Smooth muscle cell (in vitro differentiated cells): ENCODE measurements at regions not wholly inside any gene's neighbourhood (a gene's known extent, or its start where the extent isn't known, plus 50 kb on each side); places are given as distances from the start of the nearest gene placed in this dataset.

ENCODE experiments used
- DNase-seq: peaks from one replicate; lab custom pipeline; 2025; ENCODE audit not compliant: unreplicated experiment; lab: John Stamatoyannopoulos, UW
- H2AFZ ChIP-seq: fragments of 200-600 bp; sonication (generic); 2 replicates; pipeline ENCODE4 v1.6.0; 2016; ENCODE audit warnings: antibody characterized with exemption, low read depth, mild to moderate bottlenecking
- H3F3A ChIP-seq: fragments of 200-600 bp; sonication (generic); 2 replicates; pipeline ENCODE4 v1.6.0; 2017; ENCODE audit warnings: antibody characterized with exemption, low read depth
- H3K27ac ChIP-seq: fragments of 200-600 bp; sonication (generic); 2 replicates; pipeline ENCODE4 v1.5.1; 2016; ENCODE audit warnings: low read depth, mild to moderate bottlenecking
- H3K27me3 ChIP-seq: fragments of 200-600 bp; sonication (generic); 2 replicates; pipeline ENCODE4 v1.6.1; 2016; ENCODE audit warnings: low read depth, mild to moderate bottlenecking
- H3K36me3 ChIP-seq: fragments of 200-600 bp; sonication (generic); 2 replicates; pipeline ENCODE4 v1.5.1; 2016; ENCODE audit warnings: low read depth
- H3K4me1 ChIP-seq: fragments of 200-600 bp; sonication (generic); 2 replicates; pipeline ENCODE4 v1.5.1; 2016; ENCODE audit warnings: low read depth
- H3K4me2 ChIP-seq: fragments of 200-600 bp; sonication (generic); 2 replicates; pipeline ENCODE4 v1.6.0; 2016; ENCODE audit warnings: mild to moderate bottlenecking
- H3K4me3 ChIP-seq: fragments of 200-600 bp; sonication (generic); 2 replicates; pipeline ENCODE4 v1.5.1; 2016; ENCODE audit warnings: mild to moderate bottlenecking
- H3K79me2 ChIP-seq: fragments of 200-600 bp; sonication (generic); 2 replicates; pipeline ENCODE4 v1.6.0; 2016; ENCODE audit warnings: low read depth, mild to moderate bottlenecking
- H3K9ac ChIP-seq: fragments of 200-600 bp; sonication (generic); 2 replicates; pipeline ENCODE4 v1.6.0; 2016; ENCODE audit warnings: low read depth
- H3K9me3 ChIP-seq: fragments of 200-600 bp; sonication (generic); replicated peaks from 2 replicates; pipeline ENCODE4 v1.5.1; 2016; ENCODE audit warnings: low read depth
- H4K20me1 ChIP-seq: fragments of 200-600 bp; sonication (generic); 2 replicates; pipeline ENCODE4 v1.6.0; 2016; ENCODE audit warnings: low read depth
- WGBS: methylation state at CpG from one replicate; pipeline ENCODE4 v1.1.7; 2016; ENCODE audit warnings: low lambda C conversion rate; 5-methylcytosine and 5-hydroxymethylcytosine counted together
- TF ChIP-seq, protein P1 (sequence below): fragments of 200-600 bp; sonication (generic); IDR thresholded peaks from 2 replicates; pipeline ENCODE4 v1.5.1; 2017; ENCODE audit warnings: borderline replicate concordance, mild to moderate bottlenecking, antibody characterized with exemption; ENCODE audit not compliant: insufficient read depth, poor library complexity, severe bottlenecking

DNA sequence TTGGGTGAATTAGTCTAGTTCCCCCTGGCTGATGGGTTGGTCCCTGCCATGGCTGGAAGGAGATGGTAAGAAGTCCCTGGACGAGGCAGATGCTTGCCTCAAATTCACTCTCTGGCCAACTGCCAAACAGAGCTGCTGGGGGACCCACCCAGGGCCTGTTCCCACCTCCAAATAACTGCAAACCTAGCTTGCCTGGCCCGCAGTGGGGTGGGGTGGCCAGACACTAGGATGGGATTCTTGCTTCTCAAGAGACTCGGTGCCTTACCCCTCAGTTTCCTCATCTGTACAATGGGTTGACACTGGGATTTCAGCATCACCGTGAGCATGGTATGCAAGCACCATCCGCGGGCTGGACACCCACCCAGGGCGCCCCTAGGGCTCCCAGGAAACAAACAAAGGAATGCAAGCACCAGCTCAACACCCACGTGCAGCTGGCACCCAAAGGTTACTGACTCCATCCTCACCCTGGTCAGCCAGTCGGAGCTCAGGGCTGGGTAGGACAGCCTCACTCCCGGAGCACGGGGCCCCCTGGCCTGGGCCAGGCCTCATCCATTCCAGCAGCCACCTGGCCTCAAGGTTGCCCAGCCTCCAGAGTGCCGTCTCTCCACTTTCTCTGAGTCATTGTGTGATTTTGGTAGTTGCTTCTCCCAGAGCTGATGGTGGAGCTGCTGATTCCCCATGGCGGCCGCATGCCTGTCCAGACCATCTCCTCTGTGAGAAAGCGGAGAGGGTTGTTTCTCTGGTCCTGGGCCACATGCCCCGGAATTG is 205.2 kb upstream of the RTL1 start:
- Histone ChIP-seq H2AFZ (no peak overlapping the region), H3K36me3 (no peaks in the 10 kb centered on the region), H3K4me2 (no peak overlapping the region), H4K20me1 (no peaks in the 10 kb centered on the region), H3K27me3 (no peaks in the 10 kb centered on the region), H3F3A (no peaks in the 10 kb centered on the region), H3K27ac (no peak overlapping the region), H3K4me3 (no peak overlapping the region), H3K9ac (no peak overlapping the region), H3K79me2 (no peaks in the 10 kb centered on the region), H3K4me1 (no peaks in the 10 kb centered on the region), H3K9me3 (no peaks in the 10 kb centered on the region)
- no peak for DNase-seq
- TF ChIP-seq, protein P1, sequence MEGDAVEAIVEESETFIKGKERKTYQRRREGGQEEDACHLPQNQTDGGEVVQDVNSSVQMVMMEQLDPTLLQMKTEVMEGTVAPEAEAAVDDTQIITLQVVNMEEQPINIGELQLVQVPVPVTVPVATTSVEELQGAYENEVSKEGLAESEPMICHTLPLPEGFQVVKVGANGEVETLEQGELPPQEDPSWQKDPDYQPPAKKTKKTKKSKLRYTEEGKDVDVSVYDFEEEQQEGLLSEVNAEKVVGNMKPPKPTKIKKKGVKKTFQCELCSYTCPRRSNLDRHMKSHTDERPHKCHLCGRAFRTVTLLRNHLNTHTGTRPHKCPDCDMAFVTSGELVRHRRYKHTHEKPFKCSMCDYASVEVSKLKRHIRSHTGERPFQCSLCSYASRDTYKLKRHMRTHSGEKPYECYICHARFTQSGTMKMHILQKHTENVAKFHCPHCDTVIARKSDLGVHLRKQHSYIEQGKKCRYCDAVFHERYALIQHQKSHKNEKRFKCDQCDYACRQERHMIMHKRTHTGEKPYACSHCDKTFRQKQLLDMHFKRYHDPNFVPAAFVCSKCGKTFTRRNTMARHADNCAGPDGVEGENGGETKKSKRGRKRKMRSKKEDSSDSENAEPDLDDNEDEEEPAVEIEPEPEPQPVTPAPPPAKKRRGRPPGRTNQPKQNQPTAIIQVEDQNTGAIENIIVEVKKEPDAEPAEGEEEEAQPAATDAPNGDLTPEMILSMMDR = no peak
- WGBS = 94% methylated on average over 16 of the region's 16 CpGs

DNA sequence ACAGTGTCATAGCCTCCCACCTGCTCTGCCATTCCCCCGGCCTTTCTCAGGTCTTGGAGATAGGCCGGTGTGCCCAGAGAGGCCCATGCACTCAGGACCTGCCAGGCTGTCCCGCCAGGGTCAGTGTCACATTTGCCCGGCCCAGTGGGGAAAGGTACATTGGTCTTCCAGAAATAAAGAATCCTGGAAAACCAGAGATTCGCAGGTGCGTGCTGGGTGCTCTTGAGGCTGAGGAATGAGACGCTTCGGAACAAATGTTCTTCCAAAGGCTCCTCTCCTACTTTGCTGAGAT is 205.8 kb upstream of the RTL1 start:
- TF ChIP-seq, protein P1 = no peak
- no peaks in the 10 kb centered on the region for H3K9me3 ChIP-seq

GRCh38 chr14:101109981-101110728 is 206.6 kb upstream of the RTL1 start:
- Histone ChIP-seq H3K27me3 (no peaks in the 10 kb centered on the region), H3K9ac (no peak overlapping the region), H4K20me1 (no peaks in the 10 kb centered on the region), H3K4me3 (no peak overlapping the region), H3K79me2 (no peaks in the 10 kb centered on the region), H3K9me3 (no peaks in the 10 kb centered on the region), H3K27ac (no peak overlapping the region), H3K4me2 (no peak overlapping the region), H3K4me1 (no peaks in the 10 kb centered on the region), H2AFZ (no peak overlapping the region), H3F3A (no peaks in the 10 kb centered on the region), H3K36me3 (no peaks in the 10 kb centered on the region)
- 94% methylated on average over 14 of the region's 15 CpGs for whole genome bisulfite sequencing
- DNase-seq = no peak
- TF ChIP-seq, protein P1 = no peak

More for the DNA sequence above, 205.8 kb upstream of the RTL1 start:
- Histone ChIP-seq H3K4me3 (no peak overlapping the region), H3K9ac (no peak overlapping the region), H3K79me2 (no peaks in the 10 kb centered on the region), H3K4me2 (no peak overlapping the region), H3K27ac (no peak overlapping the region), H4K20me1 (no peaks in the 10 kb centered on the region), H3K27me3 (no peaks in the 10 kb centered on the region), H2AFZ (no peak overlapping the region), H3K4me1 (no peaks in the 10 kb centered on the region), H3K36me3 (no peaks in the 10 kb centered on the region), H3F3A (no peaks in the 10 kb centered on the region)
- WGBS = 84% methylated on average over 8 of the region's 8 CpGs
- no peak for DNase-seq
